SU-DHL-6 (cell line): ENCODE measurements at regions not wholly inside any gene's neighbourhood (a gene's known extent, or its start where the extent isn't known, plus 50 kb on each side); places are given as distances from the start of the nearest gene placed in this dataset.

Experiments
- H2AFZ ChIP-seq: fragments of 200-600 bp; sonication (generic); 2 replicates; pipeline ENCODE4 v1.6.1; 2014; ENCODE audit warnings: low read depth, mild to moderate bottlenecking, moderate library complexity, mixed read lengths, antibody characterized with exemption, low read length; ENCODE audit not compliant: severe bottlenecking
- H3F3A ChIP-seq: fragments of 200-600 bp; shearing (Covaris generic); 2 replicates; pipeline ENCODE4 v1.6.0; 2016; ENCODE audit warnings: antibody characterized with exemption, mild to moderate bottlenecking; ENCODE audit not compliant: insufficient read depth
- H3K27ac ChIP-seq: fragments of 200-600 bp; sonication (generic); 2 replicates; pipeline ENCODE4 v1.5.1; 2016; ENCODE audit warnings: low read depth, mild to moderate bottlenecking, low read length, moderate library complexity, mixed read lengths
- H3K27me3 ChIP-seq: fragments of 200-600 bp; sonication (generic), shearing (Covaris generic); 2 replicates; pipeline ENCODE4 v1.6.0; 2014; ENCODE audit warnings: mild to moderate bottlenecking, low read length
- H3K36me3 ChIP-seq: fragments of 200-600 bp; sonication (generic); 2 replicates; pipeline ENCODE4 v1.6.1; 2014; ENCODE audit warnings: mild to moderate bottlenecking, low read length, mixed read lengths
- H3K4me2 ChIP-seq: fragments of 300-600, 200-600 bp; shearing (Covaris generic), sonication (generic); 2 replicates; pipeline ENCODE4 v1.6.0; 2014; ENCODE audit warnings: low read length, low read depth, mild to moderate bottlenecking; ENCODE audit not compliant: poor library complexity, severe bottlenecking
- H3K4me3 ChIP-seq: fragments of 200-600 bp; sonication (generic); 2 replicates; pipeline ENCODE4 v1.5.1; 2014; ENCODE audit warnings: antibody characterized with exemption, low read length, mild to moderate bottlenecking, mixed read lengths; ENCODE audit not compliant: insufficient read depth, poor library complexity, severe bottlenecking
- H3K79me2 ChIP-seq: fragments of 200-600 bp; sonication (generic); 2 replicates; pipeline ENCODE4 v1.6.1; 2014; ENCODE audit warnings: mild to moderate bottlenecking, low read length, moderate library complexity; ENCODE audit not compliant: insufficient read depth
- H3K9ac ChIP-seq: fragments of 200-600 bp; sonication (generic); 2 replicates; pipeline ENCODE4 v1.7.0; 2014; ENCODE audit warnings: mild to moderate bottlenecking, low read length
- H3K9me2 ChIP-seq: fragments of 200-600 bp; sonication (generic); replicated peaks from 2 replicates; pipeline ENCODE4 v1.6.1; 2014; ENCODE audit warnings: low read length; ENCODE audit not compliant: insufficient read depth
- H3K9me3 ChIP-seq: fragments of 200-600 bp; sonication (generic); 2 replicates; pipeline ENCODE4 v1.6.1; 2014; ENCODE audit warnings: low read length, mixed read lengths; ENCODE audit not compliant: insufficient read depth
- H4K20me1 ChIP-seq: fragments of 200-600 bp; sonication (generic); 2 replicates; pipeline ENCODE4 v1.6.1; 2014; ENCODE audit warnings: low read depth, mild to moderate bottlenecking, antibody characterized with exemption, low read length, moderate library complexity, mixed read lengths
- CTCF ChIP-seq: fragments of 200-600 bp; sonication (generic); IDR thresholded peaks from one replicate; pipeline ENCODE4 v1.5.1; 2017; ENCODE audit warnings: antibody characterized with exemption, mild to moderate bottlenecking, low read length, moderate library complexity; ENCODE audit not compliant: insufficient read depth, poor library complexity, severe bottlenecking
- EZH2phosphoT487 ChIP-seq: fragments of 200-600 bp; sonication (generic), shearing (Covaris generic); conservative IDR thresholded peaks from 2 replicates; pipeline ENCODE4 v1.6.1; 2018; ENCODE audit warnings: mild to moderate bottlenecking, antibody characterized with exemption, low read length, moderate library complexity, mixed read lengths

GRCh38 chr13:48175185-48175584, 57.8 kb upstream of the ITM2B start:
- no peaks in the 10 kb centered on the region for H3K27me3 ChIP-seq
- no peaks in the 10 kb centered on the region for H3K9me2 ChIP-seq
- H3K79me2 ChIP-seq = no peaks in the 10 kb centered on the region
- no peak overlapping the region for H3K4me2 ChIP-seq
- TF ChIP-seq EZH2phosphoT487 (no peak), CTCF (no peak)
- H4K20me1 ChIP-seq = no peaks in the 10 kb centered on the region
- H3K36me3 ChIP-seq = no peaks in the 10 kb centered on the region
- no peaks in the 10 kb centered on the region for H3K9me3 ChIP-seq
- H3K9ac ChIP-seq = no peak overlapping the region
- H3K27ac ChIP-seq = no peak overlapping the region
- no peak overlapping the region for H2AFZ ChIP-seq
- no peak overlapping the region for H3K4me3 ChIP-seq
- H3F3A ChIP-seq = no peaks in the 10 kb centered on the region

- H3K27ac ChIP-seq = no peak overlapping the region
- H2AFZ ChIP-seq = no peak overlapping the region
- H4K20me1 ChIP-seq = no peaks in the 10 kb centered on the region
- no peaks in the 10 kb centered on the region for H3K36me3 ChIP-seq
- no peak overlapping the region for H3K9ac ChIP-seq
- H3K4me3 ChIP-seq = no peak overlapping the region
- TF ChIP-seq CTCF (no peak), EZH2phosphoT487 (no peak)
- H3K4me2 ChIP-seq = no peak overlapping the region
- H3K9me2 ChIP-seq = no peaks in the 10 kb centered on the region
- no peaks in the 10 kb centered on the region for H3K27me3 ChIP-seq
- no peaks in the 10 kb centered on the region for H3F3A ChIP-seq
- no peaks in the 10 kb centered on the region for H3K9me3 ChIP-seq
- no peaks in the 10 kb centered on the region for H3K79me2 ChIP-seq
Observed at GRCh38 chr13:48167866-48168265, 65.1 kb upstream of the ITM2B start.

- Histone ChIP-seq H3K9ac (no peak overlapping the region), H4K20me1 (no peaks in the 10 kb centered on the region), H3F3A (no peaks in the 10 kb centered on the region), H3K9me2 (no peaks in the 10 kb centered on the region), H3K4me3 (no peak overlapping the region), H3K9me3 (no peaks in the 10 kb centered on the region), H3K27me3 (no peaks in the 10 kb centered on the region), H2AFZ (no peak overlapping the region), H3K4me2 (no peak overlapping the region), H3K27ac (no peak overlapping the region), H3K36me3 (no peaks in the 10 kb centered on the region), H3K79me2 (no peaks in the 10 kb centered on the region)
- TF ChIP-seq CTCF = no peak
- TF ChIP-seq EZH2phosphoT487 = no peak
Observed at GRCh38 chr13:48165727-48166126, 67.3 kb upstream of the ITM2B start.

- Histone ChIP-seq H3K9me2 (no peaks in the 10 kb centered on the region), H3K9me3 (no peaks in the 10 kb centered on the region), H3K79me2 (no peaks in the 10 kb centered on the region), H3K27ac (no peak overlapping the region), H3K4me3 (no peak overlapping the region), H2AFZ (no peak overlapping the region), H3F3A (no peaks in the 10 kb centered on the region), H3K4me2 (no peak overlapping the region), H3K36me3 (no peaks in the 10 kb centered on the region), H4K20me1 (no peaks in the 10 kb centered on the region), H3K27me3 (no peaks in the 10 kb centered on the region), H3K9ac (no peak overlapping the region)
- TF ChIP-seq EZH2phosphoT487 (no peak), CTCF (no peak)
Observed at GRCh38 chr13:48165063-48165462, 67.9 kb upstream of the ITM2B start.
